ENCODE measurements at regions not wholly inside any gene's neighbourhood (a gene's known extent, or its start where the extent isn't known, plus 50 kb on each side); places are given as distances from the start of the nearest gene placed in this dataset.

GRCh38 chr9:129285979-129286772 is 108.1 kb upstream of the IER5L start:
- DNase-seq (ENCODE audit: low read depth), result no peak

DNA sequence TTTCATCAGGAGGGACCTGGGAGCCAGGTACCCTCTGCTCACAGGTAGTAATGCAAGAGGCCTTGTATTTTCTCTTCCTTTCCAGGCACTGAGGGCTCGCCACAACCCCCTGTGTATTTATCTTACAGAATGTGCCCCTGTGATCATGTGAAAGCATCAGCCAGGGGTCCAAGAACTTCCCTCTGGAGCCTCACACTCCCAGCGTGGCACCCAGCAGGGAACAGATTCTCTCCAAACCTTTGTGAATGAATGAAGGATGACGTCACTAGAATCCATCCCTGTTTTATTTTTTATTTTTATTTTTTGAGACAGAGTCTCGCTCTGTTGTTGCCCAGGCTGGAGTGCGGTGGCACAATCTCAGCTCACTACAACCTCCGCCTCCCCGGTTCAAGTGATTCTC is 107.3 kb upstream of the IER5L start:
- DNase-seq (ENCODE audit: low read depth), result no peak

GRCh38 chr9:129284607-129285291 is 106.7 kb upstream of the IER5L start:
- DNase-seq (ENCODE audit: low read depth), result no peak

GRCh38 chr9:129283705-129284606 is 105.9 kb upstream of the IER5L start:
- no peak for DNase-seq (ENCODE audit: low read depth)

DNA sequence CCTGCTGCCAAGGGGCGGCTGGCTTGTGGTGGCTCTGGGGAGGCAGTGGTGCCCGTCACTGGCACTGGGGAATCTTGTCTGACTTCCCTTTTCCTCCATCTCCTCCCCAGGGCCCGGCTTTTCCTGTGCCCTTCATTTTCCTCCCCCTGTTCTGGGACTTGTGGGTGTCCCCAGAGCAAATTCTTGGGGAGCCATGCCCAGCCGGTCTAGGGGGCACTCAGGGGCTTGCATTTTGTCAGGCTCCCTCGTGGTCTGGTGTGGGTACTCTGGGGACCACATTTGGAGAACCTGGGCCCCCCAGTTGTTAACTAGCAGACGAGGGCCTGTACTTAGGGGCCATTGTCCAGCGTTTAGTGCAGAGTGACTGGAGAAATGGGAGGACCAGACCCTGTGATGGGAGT is 105.2 kb upstream of the IER5L start:
- no peak for DNase-seq (ENCODE audit: low read depth)

- DNase-seq (ENCODE audit: low read depth), result no peak
Observed at GRCh38 chr9:129282731-129283211, 104.7 kb upstream of the IER5L start.

DNA sequence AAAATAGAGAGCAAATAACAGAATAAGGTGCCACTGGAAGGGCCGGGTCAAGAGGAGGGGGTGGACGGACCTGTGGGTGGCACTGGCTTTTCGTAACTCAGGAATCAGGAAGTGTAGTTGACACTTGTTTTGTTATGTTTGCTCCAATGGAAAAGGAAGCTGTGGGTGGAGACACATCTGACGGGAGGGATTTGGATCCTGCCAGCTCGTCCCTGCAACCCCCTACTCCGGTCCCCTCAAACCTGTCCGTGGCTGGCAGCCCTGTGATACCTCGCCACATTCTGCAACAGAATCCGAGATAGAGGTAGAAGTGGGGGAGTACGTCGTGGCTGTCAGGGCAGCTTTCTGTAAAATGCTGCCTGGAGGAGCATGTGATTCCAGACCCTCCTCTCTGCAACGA is 104.2 kb upstream of the IER5L start:
- DNase-seq (ENCODE audit: low read depth), result no peak

GRCh38 chr9:129281506-129282145 is 103.6 kb upstream of the IER5L start:
- DNase-seq (ENCODE audit: low read depth), result no peak

- no peak for DNase-seq (ENCODE audit: low read depth)
Observed at GRCh38 chr9:129280623-129281271, 102.7 kb upstream of the IER5L start.

DNA sequence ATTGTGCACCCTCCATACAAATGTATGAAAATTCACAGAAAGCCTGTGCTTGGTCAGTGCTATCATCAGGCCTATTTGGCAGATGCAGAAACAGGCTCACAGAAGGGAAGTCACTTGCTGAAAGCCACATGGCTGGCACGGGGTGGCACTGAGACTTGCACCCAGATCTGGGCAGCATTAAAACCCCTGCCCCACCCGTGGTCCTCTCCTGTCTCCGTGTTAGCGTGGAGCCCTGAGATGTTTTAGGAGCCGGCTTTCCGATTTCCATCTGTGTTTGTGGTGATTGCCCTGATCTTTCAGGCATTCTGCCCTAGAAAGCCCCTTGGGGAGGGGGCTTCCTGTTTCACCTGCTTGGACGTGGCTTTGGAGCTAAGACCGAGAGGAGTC is 102.2 kb upstream of the IER5L start:
- no peak for DNase-seq (ENCODE audit: low read depth)

- DNase-seq (ENCODE audit: low read depth), result peak; percentile 42
Observed at GRCh38 chr9:129278391-129279237, 100.6 kb upstream of the IER5L start.

- no peak for DNase-seq (ENCODE audit: low read depth)
Observed at GRCh38 chr9:129276486-129277230, 98.6 kb upstream of the IER5L start.

- no peak for DNase-seq (ENCODE audit: low read depth)
Observed at GRCh38 chr9:129275626-129276247, 97.7 kb upstream of the IER5L start.

GRCh38 chr9:129273941-129274684 is 96.1 kb upstream of the IER5L start:
- DNase-seq (ENCODE audit: low read depth), result no peak

DNA sequence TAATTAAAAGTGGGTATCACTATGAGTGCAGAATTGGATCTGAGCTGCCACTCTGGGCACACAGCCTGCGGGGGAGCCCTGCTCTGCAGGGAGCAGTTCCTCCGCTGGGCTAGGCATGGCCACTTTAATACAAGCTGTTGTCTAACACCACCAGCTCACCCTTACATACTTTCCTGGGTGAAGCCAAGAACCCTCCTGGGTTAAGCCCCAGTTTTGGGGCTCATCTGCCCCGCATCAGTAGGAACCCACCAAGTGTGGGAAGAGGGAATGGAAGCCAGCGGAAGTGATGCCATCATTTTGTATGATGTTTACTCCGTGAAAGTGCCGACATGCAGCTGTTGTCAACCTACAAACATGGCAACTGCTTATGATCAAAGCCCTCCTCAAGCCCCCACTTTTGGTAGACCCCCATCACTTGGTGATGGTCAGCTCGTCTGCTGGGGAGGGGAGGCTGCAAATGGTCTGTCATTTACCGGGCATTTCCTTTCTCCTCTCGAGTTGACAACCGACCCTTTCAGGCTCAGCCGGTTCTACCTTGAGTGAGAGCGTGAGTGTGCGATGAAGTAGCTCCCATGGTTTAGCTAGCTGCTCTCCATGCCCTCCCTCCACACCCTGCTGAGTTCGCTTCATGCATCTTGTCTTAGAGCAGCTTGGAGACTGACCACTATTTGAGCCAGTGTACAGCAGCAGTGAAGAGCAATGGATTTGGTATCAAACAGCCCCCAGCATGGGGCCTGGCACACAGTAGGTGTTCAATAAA is 95.3 kb upstream of the IER5L start:
- DNase-seq (ENCODE audit: low read depth), result no peak

DNA sequence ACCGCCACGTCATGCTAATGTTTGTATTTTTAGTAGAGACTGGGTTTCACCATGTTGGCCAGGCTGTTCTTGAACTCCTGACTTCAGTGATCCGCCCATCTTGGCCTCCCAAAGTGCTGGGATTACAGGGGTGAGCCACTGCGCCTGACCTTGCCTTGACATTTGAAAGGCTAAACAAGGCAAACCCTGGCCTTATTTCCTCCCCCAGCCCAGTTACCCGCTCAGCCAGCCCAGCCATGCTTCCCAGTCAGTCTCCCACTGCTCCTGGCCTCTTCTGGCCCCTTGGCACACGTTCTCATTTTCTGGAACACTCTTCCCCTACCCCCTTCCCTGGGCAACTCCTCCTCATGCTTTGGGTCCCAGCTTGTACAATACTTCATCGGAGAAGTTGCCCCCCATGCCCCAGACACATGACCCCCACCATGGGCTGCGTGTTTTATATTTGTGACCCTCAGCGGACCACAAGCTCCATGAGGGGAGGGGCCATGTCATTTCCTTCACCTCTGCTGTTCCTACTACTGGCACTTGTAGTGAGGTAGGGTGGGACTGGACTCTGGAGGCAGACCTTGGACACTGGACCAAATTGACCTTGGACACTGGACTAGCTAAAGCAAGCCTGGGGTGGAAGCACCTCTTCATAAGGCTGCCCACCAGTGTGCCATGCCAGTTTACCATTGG is 94.4 kb upstream of the IER5L start:
- no peak for DNase-seq (ENCODE audit: low read depth)

DNA sequence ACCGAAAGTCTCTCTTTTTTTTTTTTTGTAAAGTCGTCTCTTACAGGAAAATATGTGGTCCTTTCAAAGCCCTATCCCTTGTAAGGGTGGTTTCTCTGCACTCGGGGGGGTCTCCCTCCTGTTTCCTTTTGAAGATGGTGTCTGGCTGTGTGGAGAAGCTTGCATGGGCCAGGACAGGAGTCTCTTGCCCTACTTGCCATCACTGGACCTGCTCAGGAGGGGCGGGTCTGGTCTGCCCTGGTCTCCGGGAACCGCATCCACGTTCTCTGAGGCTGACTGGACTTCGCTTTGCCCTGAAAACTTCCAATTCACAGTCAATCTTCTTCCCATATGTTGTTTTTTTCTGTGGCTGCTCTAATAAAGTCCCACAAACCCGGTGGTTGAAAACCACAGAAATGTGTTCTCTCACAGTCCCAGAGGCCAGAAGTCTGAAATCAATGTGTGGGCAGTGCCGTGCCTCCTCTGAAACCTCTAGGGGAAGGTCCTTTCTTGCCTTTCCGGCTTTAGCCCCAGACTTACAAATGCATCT is 92.9 kb upstream of the IER5L start:
- DNase-seq (ENCODE audit: low read depth), result peak; percentile 22
